ENCODE measurements at regions not wholly inside any gene's neighbourhood (a gene's known extent, or its start where the extent isn't known, plus 50 kb on each side); places are given as distances from the start of the nearest gene placed in this dataset.

GRCh38 chr15:54779271-54779670 lies 417.5 kb downstream of the RSL24D1 start:
- whole genome bisulfite sequencing (ENCODE audit: missing lambda C conversion rate) = 6% methylated on average over 1 of the region's 1 CpG
- ChIA-PET CTCF (no interaction called here), POLR2A (no interaction called here)
- no peak overlapping the region for H3K4me2 ChIP-seq
- ATAC-seq (no peak), FAIRE-seq (no peak), DNase-seq (ENCODE audit: low read depth in 1 of 2, low spot score in 1 of 2) (no peak)
- H3K4me3 ChIP-seq = no peak overlapping the region
- H3K9me3 ChIP-seq = no peaks in the 10 kb centered on the region
- no peak overlapping the region for H3K27ac ChIP-seq
- TF ChIP-seq EP300 (IDR thresholded peaks at IDR 0.05) (no peak), CBX8 (IDR thresholded peaks at IDR 0.05) (no peak), ZSCAN20 (CRISPR knock-in tag; IDR thresholded peaks at IDR 0.05) (no peak), PBX3 (IDR thresholded peaks at IDR 0.05) (no peak), ZNF302 (CRISPR knock-in tag; IDR thresholded peaks at IDR 0.05) (no peak), FOSB (CRISPR knock-in tag; IDR thresholded peaks at IDR 0.05) (no peak), RARB (CRISPR knock-in tag; IDR thresholded peaks at IDR 0.05) (no peak), MYC (IDR thresholded peaks at IDR 0.05; ENCODE audit: borderline replicate concordance, low read length) (no peak), EHF (CRISPR knock-in tag; IDR thresholded peaks at IDR 0.05) (no peak), HDAC2 (IDR thresholded peaks at IDR 0.05) (no peak), KDM5A (IDR thresholded peaks at IDR 0.05) (no peak), POLR2AphosphoS2 (conservative IDR thresholded peaks at IDR 0.05; ENCODE audit: low read length) (no peak), ATOH8 (CRISPR knock-in tag; IDR thresholded peaks at IDR 0.05; ENCODE audit: low read depth) (no peak), BHLHE40 (IDR thresholded peaks at IDR 0.05; ENCODE audit: low read depth, low read length) (no peak), HES2 (IDR thresholded peaks at IDR 0.05) (no peak), FOXS1 (CRISPR knock-in tag; IDR thresholded peaks at IDR 0.05) (no peak), CEBPB (IDR thresholded peaks at IDR 0.05) (no peak)
- H3K4me1 ChIP-seq = no peaks in the 10 kb centered on the region

- no peak overlapping the region for H3K4me2 ChIP-seq
- FAIRE-seq (no peak), ATAC-seq (no peak), DNase-seq (ENCODE audit: low read depth in 1 of 2, low spot score in 1 of 2) (no peak)
- no peak overlapping the region for H3K4me3 ChIP-seq
- no peak overlapping the region for H3K27ac ChIP-seq
- WGBS (ENCODE audit: missing lambda C conversion rate) = 0% methylated on average over 2 of the region's 2 CpGs
- H3K9me3 ChIP-seq = no peaks in the 10 kb centered on the region
- POLR2A ChIA-PET = no interaction called here
- no peak for TF ChIP-seq PHF8 (IDR thresholded peaks at IDR 0.05; ENCODE audit: borderline replicate concordance, low read depth)
- TF ChIP-seq HEYL (CRISPR knock-in tag; IDR thresholded peaks at IDR 0.05) = no peak
- no peak for TF ChIP-seq NPAS2 (CRISPR knock-in tag; IDR thresholded peaks at IDR 0.05; ENCODE audit: borderline replicate concordance)
- no peak for TF ChIP-seq SMC3 (IDR thresholded peaks at IDR 0.05)
- TF ChIP-seq SREBF2 (IDR thresholded peaks at IDR 0.05) = no peak
- TF ChIP-seq HOXA7 (CRISPR knock-in tag; IDR thresholded peaks at IDR 0.05) = no peak
- no peak for TF ChIP-seq EHF (CRISPR knock-in tag; IDR thresholded peaks at IDR 0.05)
- no peak for TF ChIP-seq RFX5 (IDR thresholded peaks at IDR 0.05)
- no peak for TF ChIP-seq PBX3 (IDR thresholded peaks at IDR 0.05)
- no peak for TF ChIP-seq HOXB13 (CRISPR knock-in tag; IDR thresholded peaks at IDR 0.05; ENCODE audit: low read depth)
- TF ChIP-seq NR3C1 (IDR thresholded peaks at IDR 0.05) = no peak
- no peak for TF ChIP-seq TP53 (CRISPR knock-in tag; IDR thresholded peaks at IDR 0.05)
- no peak for TF ChIP-seq POLR2A (IDR thresholded peaks at IDR 0.05; ENCODE audit: low read length)
- TF ChIP-seq GATA3 (IDR thresholded peaks at IDR 0.05; ENCODE audit: borderline replicate concordance) = no peak
- TF ChIP-seq HES2 (IDR thresholded peaks at IDR 0.05) = no peak
- TF ChIP-seq BCL3 (IDR thresholded peaks at IDR 0.05) = no peak
- no peak for TF ChIP-seq FOSB (CRISPR knock-in tag; IDR thresholded peaks at IDR 0.05)
- no peak for TF ChIP-seq ESRRA (IDR thresholded peaks at IDR 0.05; ENCODE audit: borderline replicate concordance, low read length)
- TF ChIP-seq JUNB (IDR thresholded peaks at IDR 0.05) = no peak
- CTCF ChIA-PET = no interaction called here
- H3K4me1 ChIP-seq = no peaks in the 10 kb centered on the region
Measured at GRCh38 chr15:54776410-54776809, 420.3 kb downstream of the RSL24D1 start.

Data from A549 (cell line).